H1 (cell line): ENCODE measurements at regions not wholly inside any gene's neighbourhood (a gene's known extent, or its start where the extent isn't known, plus 50 kb on each side); places are given as distances from the start of the nearest gene placed in this dataset.
A peak's percentile ranks its signal among the peaks of the same experiment; 100 is the strongest.

ENCODE experiments used
- CTCF ChIA-PET: fragments of 300-600 bp; sonication (Branson Sonifier 250); formaldehyde crosslinking; loops from one replicate; lab custom pipeline; 2021; ENCODE audit not compliant: partially characterized antibody; lab: Charles Lee
- POLR2A ChIA-PET: fragments of 300-600 bp; sonication (Branson Sonifier 250); formaldehyde crosslinking; loops from one replicate; lab custom pipeline; 2021; ENCODE audit warnings: inconsistent platforms; ENCODE audit not compliant: partially characterized antibody; lab: Charles Lee
- DNase-seq, 2 experiments: peaks; one replicate each; pipeline versions ENCODE4 v3.0.0 to v3.0.0-alpha.2; 2010 to 2022; ENCODE audit warnings: low spot score in 2 of 2, low read depth in 1 of 2, mixed read lengths in 1 of 2
- FAIRE-seq: peaks from 2 replicates; lab custom pipeline; 2011; peaks lifted over from hg19 to GRCh38; lab: Jason Lieb, UNC
- H2AFZ ChIP-seq: 2 replicates; pipeline ENCODE4 v1.8.1; 2012; ENCODE audit warnings: low read length, inconsistent platforms
- H2AK5ac ChIP-seq: 2 replicates; pipeline ENCODE4 v1.6.1; 2013; ENCODE audit warnings: low read depth, low read length
- H2BK120ac ChIP-seq: replicated peaks from 2 replicates; pipeline ENCODE3; 2013; ENCODE audit warnings: low read depth, low read length, inconsistent platforms
- H2BK12ac ChIP-seq: 2 replicates; pipeline ENCODE4 v1.6.1; 2013; ENCODE audit warnings: low read depth, low read length
- H2BK15ac ChIP-seq: 2 replicates; pipeline ENCODE4 v1.6.1; 2013; ENCODE audit warnings: low read length
- H2BK20ac ChIP-seq: 2 replicates; pipeline ENCODE4 v1.6.1; 2013; ENCODE audit warnings: low read length
- H2BK5ac ChIP-seq: 2 replicates; pipeline ENCODE4 v1.6.1; 2013; ENCODE audit warnings: low read depth, low read length
- H3K14ac ChIP-seq: 2 replicates; pipeline ENCODE4 v1.6.1; 2013; ENCODE audit warnings: inconsistent platforms; ENCODE audit not compliant: insufficient read length
- H3K18ac ChIP-seq: 2 replicates; pipeline ENCODE4 v1.6.1; 2013; ENCODE audit warnings: low read length; ENCODE audit errors: extremely low read depth
- H3K23ac ChIP-seq: 2 replicates; pipeline ENCODE4 v1.6.1; 2013; ENCODE audit warnings: inconsistent platforms; ENCODE audit not compliant: insufficient read length
- H3K23me2 ChIP-seq: 2 replicates; pipeline ENCODE4 v1.6.1; 2013; ENCODE audit warnings: low read depth, low read length
- H3K27ac ChIP-seq: 2 replicates; pipeline ENCODE4 v1.6.1; 2011; ENCODE audit warnings: low read depth, low read length, inconsistent platforms
- H3K27me3 ChIP-seq, 4 experiments: replicated peaks in 1 of 4; 1 replicate in 1 of 4; 2 replicates in 3 of 4; pipeline versions ENCODE4 v1.6.1 to v1.8.1; 2011 to 2013; ENCODE audit warnings: low read length in 3 of 4, mild to moderate bottlenecking in 3 of 4, inconsistent platforms in 2 of 4, mixed read lengths in 2 of 4, moderate library complexity in 1 of 4; ENCODE audit not compliant: control insufficient read depth in 3 of 4, insufficient read depth in 3 of 4; ENCODE audit errors: extremely low read depth in 1 of 4
- H3K36me3 ChIP-seq, 4 experiments: 2 replicates each; pipeline versions ENCODE4 v1.6.1 to v1.8.1; 2011 to 2013; ENCODE audit warnings: mild to moderate bottlenecking in 4 of 4, low read length in 3 of 4, moderate library complexity in 2 of 4, control low read depth in 1 of 4, inconsistent platforms in 1 of 4; ENCODE audit not compliant: insufficient read depth in 4 of 4, control insufficient read depth in 2 of 4
- H3K4ac ChIP-seq: replicated peaks from 2 replicates; pipeline ENCODE3; 2013; ENCODE audit warnings: low read length, low read depth, mixed read lengths, inconsistent platforms; ENCODE audit not compliant: insufficient read length
- H3K4me1 ChIP-seq, 4 experiments: replicated peaks in 1 of 4; 1 replicate in 1 of 4; 2 replicates in 3 of 4; pipeline versions ENCODE4 v1.6.1 to v1.8.1; 2011 to 2013; ENCODE audit warnings: low read length in 3 of 4, inconsistent platforms in 2 of 4, mixed read lengths in 1 of 4; ENCODE audit not compliant: insufficient read depth in 4 of 4, control insufficient read depth in 3 of 4
- H3K4me2 ChIP-seq, 2 experiments: 2 replicates each; pipeline versions ENCODE4 v1.6.1 to v1.8.1; 2011 to 2013; ENCODE audit warnings: low read depth in 2 of 2, low read length in 2 of 2, control low read depth in 1 of 2, inconsistent platforms in 1 of 2, mild to moderate bottlenecking in 1 of 2; ENCODE audit not compliant: insufficient read depth in 1 of 2
- H3K4me3 ChIP-seq, 4 experiments: fragments of 200-600, 300-600 bp in 1 of 4; sonication (generic), shearing (Covaris generic), sonication (Bioruptor Twin) in 1 of 4; 2 replicates each; pipeline versions ENCODE4 v1.5.1 to v1.8.1; 2011 to 2016; ENCODE audit warnings: low read length in 4 of 4, low read depth in 3 of 4, control low read depth in 2 of 4, inconsistent platforms in 2 of 4, mild to moderate bottlenecking in 2 of 4, mixed read lengths in 1 of 4, moderate library complexity in 1 of 4; ENCODE audit not compliant: insufficient read depth in 2 of 4; ENCODE audit errors: extremely low read depth in 1 of 4
- H3K56ac ChIP-seq: replicated peaks from 2 replicates; pipeline ENCODE3; 2013; ENCODE audit warnings: low read depth, mild to moderate bottlenecking, mixed read lengths, low read length, inconsistent platforms; ENCODE audit not compliant: insufficient read length
- H3K79me1 ChIP-seq: 2 replicates; pipeline ENCODE4 v1.6.1; 2013; ENCODE audit warnings: low read depth, low read length, control low read depth
- H3K79me2 ChIP-seq, 2 experiments: 2 replicates each; pipeline versions ENCODE4 v1.6.1 to v1.8.1; 2012 to 2013; ENCODE audit warnings: low read length in 2 of 2, mild to moderate bottlenecking in 2 of 2, inconsistent platforms in 1 of 2; ENCODE audit not compliant: insufficient read depth in 2 of 2, control insufficient read depth in 1 of 2
- H3K9ac ChIP-seq, 4 experiments: replicated peaks in 1 of 4; 1 replicate in 1 of 4; 2 replicates in 3 of 4; pipeline versions ENCODE4 v1.6.1 to v1.8.1; 2011 to 2013; ENCODE audit warnings: low read depth in 3 of 4, low read length in 3 of 4, control low read depth in 2 of 4, mild to moderate bottlenecking in 2 of 4, moderate library complexity in 2 of 4, inconsistent platforms in 1 of 4; ENCODE audit errors: extremely low read depth in 1 of 4
- H3K9me3 ChIP-seq, 2 experiments: 2 replicates each; pipeline versions ENCODE4 v1.6.1 to v1.8.1; 2012 to 2013; ENCODE audit warnings: mild to moderate bottlenecking in 2 of 2, moderate library complexity in 2 of 2, control low read depth in 1 of 2, inconsistent platforms in 1 of 2, low read depth in 1 of 2, low read length in 1 of 2, mixed read lengths in 1 of 2; ENCODE audit not compliant: insufficient read depth in 2 of 2
- H4K20me1 ChIP-seq, 2 experiments: replicated peaks in 1 of 2; 2 replicates each; pipeline versions ENCODE3 to v1.8.1; 2011 to 2013; ENCODE audit warnings: inconsistent platforms in 2 of 2, low read length in 2 of 2, mild to moderate bottlenecking in 1 of 2; ENCODE audit not compliant: insufficient read depth in 2 of 2, control insufficient read depth in 1 of 2
- H4K5ac ChIP-seq: 2 replicates; pipeline ENCODE4 v1.6.1; 2013; ENCODE audit warnings: low read length, low read depth, mixed read lengths, inconsistent platforms; ENCODE audit not compliant: insufficient read length
- H4K8ac ChIP-seq: 2 replicates; pipeline ENCODE4 v1.8.0; 2013; ENCODE audit warnings: mild to moderate bottlenecking, moderate library complexity, low read length, inconsistent platforms; ENCODE audit not compliant: insufficient read depth; ENCODE audit errors: extremely low read depth
- H4K91ac ChIP-seq: replicated peaks from 2 replicates; pipeline ENCODE3; 2013; ENCODE audit warnings: low read length, mixed read lengths, inconsistent platforms; ENCODE audit not compliant: insufficient read length
- CREB1 ChIP-seq: IDR thresholded peaks from 2 replicates; pipeline ENCODE4 v1.6.1; 2012; ENCODE audit warnings: inconsistent platforms
- CTCF ChIP-seq, 3 experiments: IDR thresholded peaks; 1 replicate in 2 of 3; 2 replicates in 1 of 3; pipeline versions ENCODE4 v1.5.1 to v1.6.1; 2011; ENCODE audit warnings: low read length in 3 of 3, mild to moderate bottlenecking in 3 of 3, inconsistent platforms in 2 of 3, low read depth in 1 of 3, moderate library complexity in 1 of 3; ENCODE audit not compliant: insufficient read depth in 1 of 3; ENCODE audit errors: control extremely low read depth in 1 of 3
- RAD21 ChIP-seq, 2 experiments: IDR thresholded peaks in 1 of 2; conservative IDR thresholded peaks in 1 of 2; 2 replicates each; pipeline ENCODE4 v1.6.1; 2011; ENCODE audit warnings: low read depth in 2 of 2, low read length in 2 of 2, improper control_type of control experiment in 1 of 2, inconsistent platforms in 1 of 2, mild to moderate bottlenecking in 1 of 2, moderate library complexity in 1 of 2
- WGBS, 2 experiments: shearing (Covaris generic) in 1 of 2; methylation state at CpG; one replicate each; pipeline versions ENCODE4 v1.1.6 to v1.1.7; 2013 to 2015; ENCODE audit warnings: low lambda C conversion rate in 2 of 2, mixed read lengths in 2 of 2, inconsistent platforms in 1 of 2, low coverage in 1 of 2, missing lambda C conversion rate in 1 of 2; ENCODE audit not compliant: insufficient replicate concordance in 2 of 2, insufficient coverage in 1 of 2, insufficient read length in 1 of 2; ENCODE audit errors: extremely low coverage in 1 of 2, missing lambda C conversion rate in 1 of 2; 5-methylcytosine and 5-hydroxymethylcytosine counted together

- H3K9me3 ChIP-seq: no peaks in the 10 kb centered on the region
- no peaks in the 10 kb centered on the region for H3K36me3 ChIP-seq
- H4K91ac ChIP-seq: peak overlapping the region; percentile 1
- H2BK5ac ChIP-seq: 0 out of 2 replicates have a peak overlapping the region, but pooled peaks have one; percentile 18
- H3K27me3 ChIP-seq: peaks cover 0 to 12% (median 0%) of the 10 kb centered on the region in 4 experiments; a peak in 3 of 7 replicates
- no peaks in the 10 kb centered on the region for H4K20me1 ChIP-seq
- H3K18ac ChIP-seq: 0 out of 2 replicates have a peak overlapping the region, but pooled peaks have one; percentile 26
- H3K14ac ChIP-seq: no peak overlapping the region
- no peaks in the 10 kb centered on the region for H3K79me1 ChIP-seq
- H2BK12ac ChIP-seq: peak overlapping the region; percentile 51; the same call in 1 of the 2 replicates
- H4K8ac ChIP-seq: no peak overlapping the region; the same call in 1 of the 2 replicates
- H3K4me3 ChIP-seq: no peak overlapping the region
- CTCF ChIA-PET: interaction anchor here (0.7 to 6.6 kb wide), 20 partner anchors 9 to 267 kb away, joined by 3 to 44 read pairs (median 4); no protein-coding TSS in a partner anchor
- 93% methylated on average over 4 of the region's 4 CpGs; no CpG with 5 or more reads in 1 of the 2 experiments for WGBS, 2 experiments
- no peak overlapping the region for H3K23ac ChIP-seq
- no peaks in the 10 kb centered on the region; the same call in 1 of the 2 replicates for H3K23me2 ChIP-seq
- H3K9ac ChIP-seq: no peak overlapping the region
- H2BK20ac ChIP-seq: peak overlapping the region; percentile 69
- H4K5ac ChIP-seq: no peak overlapping the region
- no peak overlapping the region for H3K4me2 ChIP-seq
- H3K27ac ChIP-seq: no peak overlapping the region
- POLR2A ChIA-PET: no interaction called here
- peaks cover 4 to 15% (median 12%) of the 10 kb centered on the region in 4 experiments; a peak in 6 of 7 replicates for H3K4me1 ChIP-seq
- no peak overlapping the region; the same call in 1 of the 2 replicates for H2AFZ ChIP-seq
- no peak for DNase-seq
- H2BK120ac ChIP-seq: no peak overlapping the region
- TF ChIP-seq CTCF (IDR thresholded peaks at IDR 0.05; ENCODE audit: control extremely low read depth in 1 of 3, insufficient read depth in 1 of 3, low read depth in 1 of 3, low read length in 3 of 3) (peak in 2 of 3 experiments; percentile 29 to 32; a peak in 3 of 4 replicates), RAD21 (IDR thresholded peaks at IDR 0.05 in 1 of 2, conservative IDR thresholded peaks at IDR 0.05 in 1 of 2; ENCODE audit: low read depth in 2 of 2, low read length in 2 of 2) (peak in 1 of 2 experiments; percentile 31; a peak in 2 of 4 replicates), CREB1 (no peak)
- no peak for FAIRE-seq
- H3K56ac ChIP-seq: no peak overlapping the region
- H3K79me2 ChIP-seq: no peaks in the 10 kb centered on the region
- no peak overlapping the region for H2BK15ac ChIP-seq
- H3K4ac ChIP-seq: no peak overlapping the region
- H2AK5ac ChIP-seq: no peak overlapping the region
These were observed 120.5 kb downstream of the ZFP36L2 start for GRCh38 chr2:43105586-43106558.
